ENCODE measurements at regions not wholly inside any gene's neighbourhood (a gene's known extent, or its start where the extent isn't known, plus 50 kb on each side); places are given as distances from the start of the nearest gene placed in this dataset.

- no peak overlapping the region for H3K9ac ChIP-seq
- no peaks in the 10 kb centered on the region for H3K9me3 ChIP-seq
- TF ChIP-seq TEAD4 (IDR thresholded peaks at IDR 0.05; ENCODE audit: borderline replicate concordance, insufficient read depth) (no peak), SIN3A (IDR thresholded peaks at IDR 0.05; ENCODE audit: borderline replicate concordance, low read depth, low read length) (no peak), TAF1 (IDR thresholded peaks at IDR 0.05; ENCODE audit: borderline replicate concordance, low read depth, low read length) (no peak), MEF2A (IDR thresholded peaks at IDR 0.05; ENCODE audit: borderline replicate concordance, low read depth) (no peak), GABPA (IDR thresholded peaks at IDR 0.05; ENCODE audit: low read depth) (no peak)
- H3K4me1 ChIP-seq (ENCODE audit: control insufficient read depth in 1 of 2, insufficient read depth in 2 of 2, low read depth in 1 of 2, low read length in 1 of 2): no peaks in the 10 kb centered on the region
- H4K20me1 ChIP-seq (ENCODE audit: insufficient read depth): no peaks in the 10 kb centered on the region
- no peak overlapping the region for H3K27ac ChIP-seq (ENCODE audit: low read depth in 2 of 2, low read length in 1 of 2)
- H3K36me3 ChIP-seq (replicated peaks in 1 of 2; ENCODE audit: control insufficient read depth in 1 of 2, insufficient read depth in 2 of 2, low read length in 1 of 2): no peaks in the 10 kb centered on the region
- H2AFZ ChIP-seq (ENCODE audit: low read depth): no peak overlapping the region
- no peaks in the 10 kb centered on the region for H3K9me2 ChIP-seq
- DNase-seq: no peak
- no peak overlapping the region for H3K4me3 ChIP-seq (ENCODE audit: low read depth in 2 of 2, low read length in 1 of 2)
- CTCF ChIA-PET: no interaction called here
- no peaks in the 10 kb centered on the region for H3K27me3 ChIP-seq (ENCODE audit: insufficient read depth)
- H3F3A ChIP-seq (replicated peaks; ENCODE audit: insufficient read depth): no peaks in the 10 kb centered on the region
- H3K79me2 ChIP-seq (ENCODE audit: insufficient read depth): no peaks in the 10 kb centered on the region
- WGBS (ENCODE audit: low lambda C conversion rate): 69% methylated on average over 4 of the region's 4 CpGs
- no peak overlapping the region for H3K4me2 ChIP-seq
- POLR2A ChIA-PET: no interaction called here
These were observed 79.3 kb upstream of the ST8SIA6 start for GRCh38 chr10:17533731-17534130.

GRCh38 chr10:17528306-17528862 is 74.0 kb upstream of the ST8SIA6 start:
- H3K4me3 ChIP-seq (ENCODE audit: low read depth in 2 of 2, low read length in 1 of 2): no peak overlapping the region
- no peaks in the 10 kb centered on the region for H3K36me3 ChIP-seq (replicated peaks in 1 of 2; ENCODE audit: control insufficient read depth in 1 of 2, insufficient read depth in 2 of 2, low read length in 1 of 2)
- H3K4me1 ChIP-seq (ENCODE audit: control insufficient read depth in 1 of 2, insufficient read depth in 2 of 2, low read depth in 1 of 2, low read length in 1 of 2): no peaks in the 10 kb centered on the region; a peak in 1 of 4 replicates
- H3K27ac ChIP-seq (ENCODE audit: low read depth in 2 of 2, low read length in 1 of 2): no peak overlapping the region
- H3K9me3 ChIP-seq: no peaks in the 10 kb centered on the region
- no peak for DNase-seq
- 0 out of 2 replicates have a peak overlapping the region, but pooled peaks have one; percentile 63 for H2AFZ ChIP-seq (ENCODE audit: low read depth)
- H3K9me2 ChIP-seq: no peaks in the 10 kb centered on the region
- CTCF ChIA-PET: interaction anchor here (0.6 kb wide), 1 partner anchor 786 kb away, joined by 3 read pairs; no protein-coding TSS in a partner anchor
- POLR2A ChIA-PET: no interaction called here
- TF ChIP-seq POLR2AphosphoS5 (IDR thresholded peaks at IDR 0.05; ENCODE audit: low read depth, low read length) (no peak), CTCF (IDR thresholded peaks at IDR 0.05) (no peak), FOSL2 (IDR thresholded peaks at IDR 0.05; ENCODE audit: borderline replicate concordance, low read depth) (no peak), YY1 (IDR thresholded peaks at IDR 0.05; ENCODE audit: low read depth) (no peak), NFIC (IDR thresholded peaks at IDR 0.05; ENCODE audit: borderline replicate concordance) (no peak), PBX3 (IDR thresholded peaks at IDR 0.05) (no peak), MEF2A (IDR thresholded peaks at IDR 0.05; ENCODE audit: borderline replicate concordance, low read depth) (no peak), EP300 (IDR thresholded peaks at IDR 0.05; ENCODE audit: borderline replicate concordance in 1 of 2, low read depth in 1 of 2, low read length in 1 of 2) (no peak), RAD21 (IDR thresholded peaks at IDR 0.05; ENCODE audit: low read length) (no peak)
- H3K9ac ChIP-seq: no peak overlapping the region
- no peaks in the 10 kb centered on the region for H3F3A ChIP-seq (replicated peaks; ENCODE audit: insufficient read depth)
- H3K4me2 ChIP-seq: no peak overlapping the region
- no peaks in the 10 kb centered on the region for H4K20me1 ChIP-seq (ENCODE audit: insufficient read depth)
- WGBS (ENCODE audit: low lambda C conversion rate): 94% methylated on average over 3 of the region's 3 CpGs
- no peaks in the 10 kb centered on the region for H3K27me3 ChIP-seq (ENCODE audit: insufficient read depth)
- no peaks in the 10 kb centered on the region for H3K79me2 ChIP-seq (ENCODE audit: insufficient read depth)

Data from SK-N-SH (cell line).